Left ventricle myocardium superior (tissue), 1 donor: ENCODE measurements at regions not wholly inside any gene's neighbourhood (a gene's known extent, or its start where the extent isn't known, plus 50 kb on each side); places are given as distances from the start of the nearest gene placed in this dataset.
"Not testable (repeated sequence)": the region's sequence is repeated elsewhere in the genome, so short reads cannot be mapped to it uniquely, and the experiment has no call there.

Experiments
- ATAC-seq: fragments of 200-7000 bp; cut with Tn5 transposase; one replicate; pipeline ENCODE4 v1.9.1; 2020; ENCODE audit warnings: mild to moderate bottlenecking, moderate library complexity
- DNase-seq: peaks from one replicate; pipeline ENCODE4 v3.0.0-alpha.2; 2020
- intact Hi-C: fragments of 100-400 bp; cut with micrococcal nuclease; formaldehyde crosslinking; loops from one replicate; pipeline ENCODE4 v1.11.0; 2022
- donor health status: DM: no; HTN: yes; CAD: no; lungs with severe emphysema.

GRCh38 chr1:22196041-22196440, 53.1 kb upstream of the WNT4 start:
- intact Hi-C loops: no loop called here
- ATAC-seq: no peak
- DNase-seq: no peak

- ATAC-seq (no peak), DNase-seq (no peak)
- intact Hi-C loops: no loop called here
Observed at GRCh38 chr1:22196641-22197040, 53.7 kb upstream of the WNT4 start.

GRCh38 chr1:22197644-22198043, 54.7 kb upstream of the WNT4 start:
- DNase-seq (no peak), ATAC-seq (no peak)
- intact Hi-C loops: no loop called here

- DNase-seq: no peak
- intact Hi-C loops: no loop called here
- ATAC-seq: no peak
Observed at GRCh38 chr1:22201023-22201422, 58.1 kb upstream of the WNT4 start.

- intact Hi-C loops: no loop called here
- ATAC-seq: no peak
- no peak for DNase-seq
Observed at GRCh38 chr1:22203335-22203734, 60.4 kb upstream of the WNT4 start.

GRCh38 chr1:22204057-22204840, 61.4 kb upstream of the WNT4 start:
- intact Hi-C loops: no loop called here
- no peak for DNase-seq
- ATAC-seq: no peak

- DNase-seq (no peak), ATAC-seq (no peak)
- intact Hi-C loops: no loop called here
Observed at GRCh38 chr1:22204989-22205913, 62.4 kb upstream of the WNT4 start.

- intact Hi-C loops: no loop called here
- no peak for ATAC-seq
- DNase-seq: no peak
Observed at GRCh38 chr1:22206551-22207125, 63.7 kb upstream of the WNT4 start.

- ATAC-seq: no peak
- intact Hi-C loops: no loop called here
- no peak for DNase-seq
Observed at GRCh38 chr1:22207511-22208267, 64.8 kb upstream of the WNT4 start.

- ATAC-seq (no peak), DNase-seq (no peak)
- intact Hi-C loops: no loop called here
Observed at GRCh38 chr1:22208268-22208972, 65.5 kb upstream of the WNT4 start.

GRCh38 chr1:22208973-22209378, 66.1 kb upstream of the WNT4 start:
- intact Hi-C loops: no loop called here
- DNase-seq (no peak), ATAC-seq (no peak)

- DNase-seq (no peak), ATAC-seq (no peak)
- intact Hi-C loops: no loop called here
Observed at GRCh38 chr1:22210176-22210575, 67.3 kb upstream of the WNT4 start.

- intact Hi-C loops: no loop called here
- DNase-seq (no peak), ATAC-seq (no peak)
Observed at GRCh38 chr1:22210636-22211035, 67.7 kb upstream of the WNT4 start.

- ATAC-seq, DNase-seq, intact Hi-C loops: not testable (repeated sequence)
Observed at GRCh38 chr1:22211459-22211858, 68.6 kb upstream of the WNT4 start.

GRCh38 chr1:22212400-22213233, 69.7 kb upstream of the WNT4 start:
- intact Hi-C loops: no loop called here
- DNase-seq: no peak
- ATAC-seq: no peak

GRCh38 chr1:22216210-22216883, 73.5 kb upstream of the WNT4 start:
- intact Hi-C loops: no loop called here
- ATAC-seq (no peak), DNase-seq (no peak)

- intact Hi-C loops: no loop called here
- ATAC-seq (no peak), DNase-seq (no peak)
Observed at GRCh38 chr1:22216966-22217365, 74.1 kb upstream of the WNT4 start.
